Neural cell (in vitro differentiated cells): ENCODE measurements at regions not wholly inside any gene's neighbourhood (a gene's known extent, or its start where the extent isn't known, plus 50 kb on each side); places are given as distances from the start of the nearest gene placed in this dataset.

Source experiments
- EP300 ChIP-seq: fragments of 450-650 bp; conservative IDR thresholded peaks from 2 replicates; pipeline ENCODE4 v1.6.1; 2014; ENCODE audit warnings: antibody characterized with exemption, mild to moderate bottlenecking, moderate library complexity; ENCODE audit not compliant: poor library complexity, severe bottlenecking
- EZH2 ChIP-seq: fragments of 200-600, 300-800 bp; shearing (Covaris generic), sonication (generic); IDR thresholded peaks from 2 replicates; pipeline ENCODE4 v1.6.1; 2014; ENCODE audit warnings: antibody characterized with exemption, low read length, borderline replicate concordance, mild to moderate bottlenecking; ENCODE audit not compliant: insufficient read depth, poor library complexity, severe bottlenecking
- POLR2AphosphoS5 ChIP-seq: IDR thresholded peaks from 2 replicates; pipeline ENCODE4 v1.6.1; 2012
- RAD21 ChIP-seq: fragments of 450-650 bp; conservative IDR thresholded peaks from 2 replicates; pipeline ENCODE4 v1.6.1; 2014; ENCODE audit warnings: antibody characterized with exemption, mild to moderate bottlenecking, moderate library complexity
- REST ChIP-seq: IDR thresholded peaks from 2 replicates; pipeline ENCODE4 v1.6.1; 2012; ENCODE audit warnings: borderline replicate concordance
- SMC3 ChIP-seq: fragments of 450-650 bp; conservative IDR thresholded peaks from 2 replicates; pipeline ENCODE4 v1.6.1; 2014; ENCODE audit warnings: antibody characterized with exemption, mild to moderate bottlenecking, moderate library complexity; ENCODE audit not compliant: poor library complexity
- TAF1 ChIP-seq: IDR thresholded peaks from 2 replicates; pipeline ENCODE4 v1.6.1; 2012; ENCODE audit warnings: low read depth
- TF ChIP-seq, protein P1 (sequence below): fragments of 450-650 bp; IDR thresholded peaks from 2 replicates; pipeline ENCODE4 v1.5.1; 2014; ENCODE audit warnings: antibody characterized with exemption, mild to moderate bottlenecking, moderate library complexity; ENCODE audit not compliant: poor library complexity, severe bottlenecking

DNA sequence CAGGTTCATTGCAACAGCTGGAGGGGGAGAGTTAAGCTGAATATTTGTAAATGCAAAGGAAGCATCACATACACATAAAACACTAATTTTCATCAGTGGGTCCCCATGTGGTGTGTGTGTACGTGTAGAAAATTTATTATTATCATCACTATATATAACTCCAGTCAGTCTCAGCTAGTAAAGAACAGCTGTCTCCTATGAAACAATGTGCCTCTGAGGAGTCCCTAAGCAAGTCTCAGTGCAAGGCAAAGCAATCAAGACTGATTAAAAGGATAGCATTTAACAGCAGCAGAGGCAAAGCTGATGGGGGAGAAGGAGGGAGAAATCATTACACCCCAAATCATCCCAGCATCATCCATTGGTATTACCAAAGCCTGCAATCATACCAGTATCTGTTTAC, 104.2 kb upstream of the MARCHF11 start:
- no peak for TF ChIP-seq REST
- TF ChIP-seq SMC3 = no peak
- TF ChIP-seq, protein P1, sequence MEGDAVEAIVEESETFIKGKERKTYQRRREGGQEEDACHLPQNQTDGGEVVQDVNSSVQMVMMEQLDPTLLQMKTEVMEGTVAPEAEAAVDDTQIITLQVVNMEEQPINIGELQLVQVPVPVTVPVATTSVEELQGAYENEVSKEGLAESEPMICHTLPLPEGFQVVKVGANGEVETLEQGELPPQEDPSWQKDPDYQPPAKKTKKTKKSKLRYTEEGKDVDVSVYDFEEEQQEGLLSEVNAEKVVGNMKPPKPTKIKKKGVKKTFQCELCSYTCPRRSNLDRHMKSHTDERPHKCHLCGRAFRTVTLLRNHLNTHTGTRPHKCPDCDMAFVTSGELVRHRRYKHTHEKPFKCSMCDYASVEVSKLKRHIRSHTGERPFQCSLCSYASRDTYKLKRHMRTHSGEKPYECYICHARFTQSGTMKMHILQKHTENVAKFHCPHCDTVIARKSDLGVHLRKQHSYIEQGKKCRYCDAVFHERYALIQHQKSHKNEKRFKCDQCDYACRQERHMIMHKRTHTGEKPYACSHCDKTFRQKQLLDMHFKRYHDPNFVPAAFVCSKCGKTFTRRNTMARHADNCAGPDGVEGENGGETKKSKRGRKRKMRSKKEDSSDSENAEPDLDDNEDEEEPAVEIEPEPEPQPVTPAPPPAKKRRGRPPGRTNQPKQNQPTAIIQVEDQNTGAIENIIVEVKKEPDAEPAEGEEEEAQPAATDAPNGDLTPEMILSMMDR = no peak
- TF ChIP-seq RAD21 = no peak
- no peak for TF ChIP-seq TAF1
- TF ChIP-seq EP300 = no peak
- TF ChIP-seq POLR2AphosphoS5 = no peak
- no peak for TF ChIP-seq EZH2
